ENCODE measurements at regions not wholly inside any gene's neighbourhood (a gene's known extent, or its start where the extent isn't known, plus 50 kb on each side); places are given as distances from the start of the nearest gene placed in this dataset.

DNA sequence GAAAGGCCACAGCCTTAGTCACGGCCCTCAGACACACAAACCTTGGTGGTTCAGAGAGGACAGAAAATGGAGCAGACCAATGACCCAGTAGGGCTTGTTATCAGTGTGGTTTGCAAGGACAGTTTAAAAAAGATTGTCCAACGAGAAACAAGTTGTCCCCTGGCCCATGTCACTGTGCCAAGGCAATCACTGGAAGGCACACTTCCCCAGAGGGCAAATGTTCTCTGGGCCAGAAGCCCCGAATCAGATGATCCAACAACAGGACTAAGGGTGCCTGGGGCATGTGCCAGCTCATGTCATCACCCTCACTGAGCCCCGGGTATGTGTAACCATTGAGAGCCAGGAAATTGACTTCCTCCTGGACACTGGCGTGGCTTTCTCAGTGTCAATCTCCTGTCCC is 950.1 kb upstream of the CTNND2 start:
- in situ Hi-C loops (cut with MboI; ENCODE audit: low sequenced_read_pairs, unreplicated experiment) = no loop called here
- TF ChIP-seq, protein P1, sequence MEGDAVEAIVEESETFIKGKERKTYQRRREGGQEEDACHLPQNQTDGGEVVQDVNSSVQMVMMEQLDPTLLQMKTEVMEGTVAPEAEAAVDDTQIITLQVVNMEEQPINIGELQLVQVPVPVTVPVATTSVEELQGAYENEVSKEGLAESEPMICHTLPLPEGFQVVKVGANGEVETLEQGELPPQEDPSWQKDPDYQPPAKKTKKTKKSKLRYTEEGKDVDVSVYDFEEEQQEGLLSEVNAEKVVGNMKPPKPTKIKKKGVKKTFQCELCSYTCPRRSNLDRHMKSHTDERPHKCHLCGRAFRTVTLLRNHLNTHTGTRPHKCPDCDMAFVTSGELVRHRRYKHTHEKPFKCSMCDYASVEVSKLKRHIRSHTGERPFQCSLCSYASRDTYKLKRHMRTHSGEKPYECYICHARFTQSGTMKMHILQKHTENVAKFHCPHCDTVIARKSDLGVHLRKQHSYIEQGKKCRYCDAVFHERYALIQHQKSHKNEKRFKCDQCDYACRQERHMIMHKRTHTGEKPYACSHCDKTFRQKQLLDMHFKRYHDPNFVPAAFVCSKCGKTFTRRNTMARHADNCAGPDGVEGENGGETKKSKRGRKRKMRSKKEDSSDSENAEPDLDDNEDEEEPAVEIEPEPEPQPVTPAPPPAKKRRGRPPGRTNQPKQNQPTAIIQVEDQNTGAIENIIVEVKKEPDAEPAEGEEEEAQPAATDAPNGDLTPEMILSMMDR (IDR thresholded peaks at IDR 0.05; ENCODE audit: borderline replicate concordance, control extremely low read depth, extremely low read depth, insufficient read depth, missing control alignments) = no peak
- no peak for DNase-seq (ENCODE audit: low spot score)

DNA sequence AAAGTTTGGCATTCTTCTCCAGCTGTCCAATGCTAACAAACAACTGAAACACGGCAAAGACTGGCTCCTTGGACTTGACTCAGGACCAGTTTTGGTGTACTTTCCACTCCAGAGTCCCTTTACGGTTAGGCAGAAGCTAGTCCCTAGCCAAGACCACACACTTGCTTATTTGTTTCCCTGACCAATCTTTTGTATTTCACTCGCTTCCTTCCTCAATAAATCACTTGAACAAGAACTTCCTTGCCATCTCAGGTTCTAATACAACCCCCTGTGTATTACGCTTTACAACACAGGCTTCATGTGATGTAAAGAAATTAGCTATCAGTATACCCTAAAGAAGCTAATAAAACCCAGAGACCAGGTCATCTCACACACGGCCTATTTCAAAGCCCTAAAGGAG is 947.5 kb upstream of the CTNND2 start:
- in situ Hi-C loops (cut with MboI; ENCODE audit: low sequenced_read_pairs, unreplicated experiment) = no loop called here
- TF ChIP-seq, protein P1 (IDR thresholded peaks at IDR 0.05; ENCODE audit: borderline replicate concordance, control extremely low read depth, extremely low read depth, insufficient read depth, missing control alignments) = no peak
- DNase-seq (ENCODE audit: low spot score) = no peak

DNA sequence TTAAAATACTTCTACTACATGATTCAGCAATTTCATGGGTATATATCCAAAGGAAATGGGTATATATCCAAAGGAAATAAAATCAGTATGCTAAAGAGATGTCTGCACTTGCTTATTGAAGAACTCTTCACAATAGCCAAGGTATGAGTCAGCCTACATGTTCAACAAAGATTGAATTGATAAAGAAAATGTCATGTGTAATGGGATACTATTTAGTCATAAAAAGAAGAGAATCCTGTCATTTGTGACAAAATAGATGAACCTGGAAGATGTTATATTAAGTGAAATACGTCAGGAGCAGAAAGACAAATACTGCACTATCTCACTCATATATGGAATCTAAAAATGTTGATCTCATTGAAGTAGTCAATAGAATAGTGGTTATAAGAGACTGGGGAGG is 944.5 kb upstream of the CTNND2 start:
- TF ChIP-seq, protein P1 (IDR thresholded peaks at IDR 0.05; ENCODE audit: borderline replicate concordance, control extremely low read depth, extremely low read depth, insufficient read depth, missing control alignments) = no peak
- in situ Hi-C loops (cut with MboI; ENCODE audit: low sequenced_read_pairs, unreplicated experiment) = no loop called here
- DNase-seq (ENCODE audit: low spot score) = no peak

DNA sequence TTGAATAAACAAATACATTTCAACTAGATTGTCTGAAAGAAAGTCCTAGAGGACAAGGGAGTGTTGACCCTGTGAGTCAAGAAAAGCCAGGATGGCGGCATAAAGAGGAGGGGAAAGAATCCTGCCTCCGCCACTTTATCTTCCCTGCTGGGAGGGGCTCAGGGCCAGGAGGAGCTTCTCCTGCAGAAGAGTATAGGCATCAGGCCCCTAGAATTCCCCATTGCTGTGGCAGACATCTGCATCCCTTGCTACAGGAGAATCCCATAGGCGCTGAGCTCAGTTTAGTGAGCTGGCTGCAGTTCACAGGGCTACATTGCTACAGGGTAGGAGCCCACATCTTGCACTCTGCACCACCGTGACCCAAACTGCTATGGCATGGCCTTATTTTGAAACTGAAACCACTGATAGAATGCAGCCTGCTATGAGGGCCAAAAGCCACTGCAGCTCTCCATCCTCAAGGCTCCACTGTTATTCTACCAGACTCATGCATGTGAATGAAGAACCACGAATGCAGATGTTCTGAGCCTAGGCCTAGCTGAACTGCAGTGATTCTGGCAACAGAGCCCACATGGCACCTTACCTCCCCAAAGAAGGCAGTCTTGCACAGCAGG is 941.4 kb upstream of the CTNND2 start:
- in situ Hi-C loops (cut with MboI; ENCODE audit: low sequenced_read_pairs, unreplicated experiment) = no loop called here

DNA sequence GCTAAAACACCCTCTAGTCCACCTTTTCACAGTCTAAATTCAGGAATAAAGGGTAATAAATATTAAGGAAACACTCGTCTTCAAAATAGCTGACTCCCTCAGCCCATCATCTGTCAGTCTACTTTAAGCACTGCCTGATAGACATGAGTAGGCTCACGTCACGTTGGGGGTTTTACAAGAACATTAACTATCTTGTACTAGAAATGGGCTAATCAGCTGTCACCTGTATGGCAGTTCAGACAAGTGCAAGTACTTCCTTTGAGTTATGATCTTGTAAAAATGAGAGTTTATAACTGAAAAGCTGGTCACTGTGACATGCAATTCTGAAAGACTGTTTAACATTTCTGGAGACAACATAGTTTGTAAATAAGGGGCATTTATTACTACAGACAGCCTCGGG is 936.7 kb upstream of the CTNND2 start:
- in situ Hi-C loops (cut with MboI; ENCODE audit: low sequenced_read_pairs, unreplicated experiment) = no loop called here
- no peak for DNase-seq (ENCODE audit: low spot score)
- TF ChIP-seq, protein P1 (IDR thresholded peaks at IDR 0.05; ENCODE audit: borderline replicate concordance, control extremely low read depth, extremely low read depth, insufficient read depth, missing control alignments) = no peak

More for the DNA sequence above, 941.4 kb upstream of the CTNND2 start:
- TF ChIP-seq, protein P1 (IDR thresholded peaks at IDR 0.05; ENCODE audit: borderline replicate concordance, control extremely low read depth, extremely low read depth, insufficient read depth, missing control alignments) = no peak
- DNase-seq (ENCODE audit: low spot score) = no peak

DNA sequence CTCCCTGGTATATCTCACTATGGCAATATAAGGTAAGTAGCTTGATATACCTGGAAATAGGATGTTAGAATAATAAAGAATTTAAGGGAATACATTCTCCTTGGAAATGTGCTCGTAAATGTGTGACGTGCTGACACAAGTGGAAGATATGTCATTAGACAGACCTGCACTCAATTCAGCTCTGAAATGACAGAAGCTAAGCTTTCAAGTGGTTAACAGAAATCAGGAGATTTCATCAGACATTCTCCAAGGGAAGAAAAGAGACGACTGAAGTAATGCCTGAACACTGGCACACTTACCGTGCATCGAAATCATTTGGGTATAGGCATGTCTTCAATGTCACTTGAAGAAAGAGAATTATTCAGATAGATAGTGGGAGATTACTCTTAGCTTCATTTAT is 933.3 kb upstream of the CTNND2 start:
- in situ Hi-C loops (cut with MboI; ENCODE audit: low sequenced_read_pairs, unreplicated experiment) = no loop called here
- no peak for DNase-seq (ENCODE audit: low spot score)
- TF ChIP-seq, protein P1 (IDR thresholded peaks at IDR 0.05; ENCODE audit: borderline replicate concordance, control extremely low read depth, extremely low read depth, insufficient read depth, missing control alignments) = no peak

Data from GM13976 (cell line).